ENCODE measurements at regions not wholly inside any gene's neighbourhood (a gene's known extent, or its start where the extent isn't known, plus 50 kb on each side); places are given as distances from the start of the nearest gene placed in this dataset.
"Not testable (repeated sequence)": the region's sequence is repeated elsewhere in the genome, so short reads cannot be mapped to it uniquely, and the experiment has no call there.

DNA sequence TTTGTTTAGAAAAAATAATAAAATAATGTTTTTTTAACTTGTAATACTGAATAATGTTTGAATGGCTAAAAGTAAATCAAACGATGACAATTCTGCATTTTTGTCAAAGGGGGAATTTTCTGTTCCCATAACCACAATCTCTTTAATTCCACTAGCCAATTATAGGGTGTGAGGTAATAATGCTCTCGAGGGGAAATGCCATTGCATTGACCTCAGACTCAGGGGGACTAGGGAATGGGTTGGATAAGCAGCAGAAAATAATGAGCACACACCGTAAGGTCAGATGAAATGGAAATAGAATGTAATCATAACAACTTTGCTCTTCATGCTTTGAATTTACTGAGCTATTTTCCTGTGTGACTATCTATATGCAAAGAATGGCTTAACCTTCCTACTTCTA, 584.7 kb downstream of the RFPL4B start:
- TF ChIP-seq CTCF (conservative IDR thresholded peaks at IDR 0.05; ENCODE audit: low read depth, low read length), result no peak
- DNase-seq (ENCODE audit: low read depth), result peak; percentile 95

DNA sequence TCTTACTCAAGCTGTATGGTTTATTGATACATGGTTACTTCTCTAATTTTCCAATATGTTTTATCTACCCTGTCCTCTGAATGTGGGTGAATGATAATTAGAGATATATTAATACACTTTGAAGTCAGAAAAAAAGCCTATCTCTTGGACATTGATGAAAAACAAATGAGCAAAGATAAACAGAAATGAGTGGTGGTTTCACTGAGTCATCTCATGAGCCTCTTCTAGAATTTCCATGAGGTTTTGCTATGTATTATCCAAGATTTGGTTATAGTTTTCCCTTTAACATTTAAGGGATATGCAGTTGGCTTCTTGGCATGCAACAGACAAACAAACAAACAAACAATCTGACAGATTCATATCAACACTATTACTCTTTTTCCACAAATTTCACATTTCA, 586.8 kb downstream of the RFPL4B start:
- H3K4me3 ChIP-seq (ENCODE audit: low read length), result no peak overlapping the region
- no peak for DNase-seq (ENCODE audit: low read depth)
- TF ChIP-seq CTCF (conservative IDR thresholded peaks at IDR 0.05; ENCODE audit: low read depth, low read length), result no peak

More for the DNA sequence above, 584.7 kb downstream of the RFPL4B start:
- H3K4me3 ChIP-seq (ENCODE audit: low read length), result no peak overlapping the region

- no peak for TF ChIP-seq CTCF (conservative IDR thresholded peaks at IDR 0.05; ENCODE audit: low read depth, low read length)
- H3K4me3 ChIP-seq (ENCODE audit: low read length), result no peak overlapping the region
- no peak for DNase-seq (ENCODE audit: low read depth)
These were observed 587.5 kb downstream of the RFPL4B start for GRCh38 chr6:112934433-112935327.

GRCh38 chr6:112935402-112936078, 588.4 kb downstream of the RFPL4B start:
- no peak overlapping the region for H3K4me3 ChIP-seq (ENCODE audit: low read length)
- TF ChIP-seq CTCF (conservative IDR thresholded peaks at IDR 0.05; ENCODE audit: low read depth, low read length), result no peak
- DNase-seq (ENCODE audit: low read depth), result no peak

GRCh38 chr6:112936079-112936472, 588.9 kb downstream of the RFPL4B start:
- no peak for TF ChIP-seq CTCF (conservative IDR thresholded peaks at IDR 0.05; ENCODE audit: low read depth, low read length)
- no peak for DNase-seq (ENCODE audit: low read depth)
- no peak overlapping the region for H3K4me3 ChIP-seq (ENCODE audit: low read length)

- DNase-seq (ENCODE audit: low read depth), result no peak
- no peak overlapping the region for H3K4me3 ChIP-seq (ENCODE audit: low read length)
- TF ChIP-seq CTCF (conservative IDR thresholded peaks at IDR 0.05; ENCODE audit: low read depth, low read length), result no peak
These were observed 589.4 kb downstream of the RFPL4B start for GRCh38 chr6:112936504-112936903.

DNA sequence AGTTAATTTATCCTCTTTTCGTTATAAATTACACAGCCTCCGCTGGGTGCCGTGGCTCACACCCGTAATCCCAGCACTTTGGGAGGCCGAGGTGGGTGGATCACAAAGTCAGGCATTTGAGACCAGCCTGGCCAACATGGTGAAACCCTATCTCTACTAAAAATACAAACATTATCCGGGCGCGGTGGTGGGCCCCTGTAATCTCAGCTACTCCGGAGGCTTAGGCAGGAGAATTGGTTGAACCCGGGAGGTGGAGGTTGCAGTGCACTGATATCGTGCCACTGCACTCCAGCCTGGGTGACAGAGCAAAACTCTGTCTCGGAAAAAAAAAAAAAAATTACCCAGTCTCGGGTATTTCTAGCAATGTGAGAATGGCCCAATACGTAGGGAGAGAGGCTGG, 590.6 kb downstream of the RFPL4B start:
- not testable (repeated sequence) for DNase-seq (ENCODE audit: low read depth)

More for the DNA sequence above, 590.6 kb downstream of the RFPL4B start:
- H3K4me3 ChIP-seq (ENCODE audit: low read length), result not testable (repeated sequence)

Data from retinal pigment epithelial cell (primary cell).